ENCODE measurements at regions not wholly inside any gene's neighbourhood (a gene's known extent, or its start where the extent isn't known, plus 50 kb on each side); places are given as distances from the start of the nearest gene placed in this dataset.
A peak's percentile ranks its signal among the peaks of the same experiment; 100 is the strongest.

- Mint-ChIP-seq H3K4me1 (ENCODE audit: low read depth) (no peaks in the 10 kb centered on the region), H3K9me3 (no peaks in the 10 kb centered on the region), H3K27ac (no peak overlapping the region), H3K27me3 (no peaks in the 10 kb centered on the region), H3K36me3 (no peaks in the 10 kb centered on the region), H3K4me3 (no peak overlapping the region)
- POLR2A ChIA-PET, result no interaction called here
- CTCF ChIA-PET, result no interaction called here
- DNase-seq, result peak; percentile 1
- intact Hi-C loops (cut with micrococcal nuclease), result no loop called here
Measured at GRCh38 chr22:44394246-44395117, 81.7 kb upstream of the SHISAL1 start.

DNA sequence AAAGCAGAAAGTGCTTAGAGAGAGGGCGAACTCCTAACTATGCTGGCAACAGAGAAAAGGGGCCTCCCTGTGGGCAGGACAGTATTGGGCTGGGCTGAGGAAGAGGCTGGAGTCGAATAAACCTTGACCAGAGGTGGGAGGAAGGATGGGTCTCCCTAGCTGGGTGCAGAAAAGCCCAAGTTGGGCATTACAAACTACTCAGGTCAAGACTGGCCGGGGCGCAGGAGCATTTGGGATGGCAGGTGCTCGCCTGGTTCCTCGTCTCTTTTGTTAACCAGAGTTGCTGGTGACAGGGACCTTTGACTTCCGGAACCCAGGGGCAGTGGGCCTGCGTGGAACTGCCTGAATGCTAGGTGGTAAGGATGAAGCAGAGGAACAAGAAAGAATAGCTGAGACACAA, 80.3 kb upstream of the SHISAL1 start:
- no peak for DNase-seq
- ChIA-PET CTCF (no interaction called here), POLR2A (no interaction called here)
- Mint-ChIP-seq H3K27ac (no peak overlapping the region), H3K27me3 (peaks cover 2% of the 10 kb centered on the region), H3K4me3 (no peak overlapping the region), H3K4me1 (ENCODE audit: low read depth) (no peaks in the 10 kb centered on the region), H3K9me3 (no peaks in the 10 kb centered on the region), H3K36me3 (no peaks in the 10 kb centered on the region)
- intact Hi-C loops (cut with micrococcal nuclease), result no loop called here

GRCh38 chr22:44392446-44392921, 79.7 kb upstream of the SHISAL1 start:
- H3K9me3 Mint-ChIP-seq, result no peaks in the 10 kb centered on the region
- no peak overlapping the region for H3K27ac Mint-ChIP-seq
- no peaks in the 10 kb centered on the region for H3K4me1 Mint-ChIP-seq (ENCODE audit: low read depth)
- intact Hi-C loops (cut with micrococcal nuclease), result no loop called here
- H3K4me3 Mint-ChIP-seq, result no peak overlapping the region
- H3K36me3 Mint-ChIP-seq, result no peaks in the 10 kb centered on the region
- peaks cover 4% of the 10 kb centered on the region for H3K27me3 Mint-ChIP-seq
- CTCF ChIA-PET, result no interaction called here
- POLR2A ChIA-PET, result no interaction called here
- DNase-seq, result no peak

- H3K4me3 Mint-ChIP-seq, result no peak overlapping the region
- no peaks in the 10 kb centered on the region for H3K36me3 Mint-ChIP-seq
- no peaks in the 10 kb centered on the region for H3K4me1 Mint-ChIP-seq (ENCODE audit: low read depth)
- no peaks in the 10 kb centered on the region for H3K9me3 Mint-ChIP-seq
- POLR2A ChIA-PET, result no interaction called here
- H3K27me3 Mint-ChIP-seq, result peaks cover 11% of the 10 kb centered on the region
- no peak for DNase-seq
- intact Hi-C loops (cut with micrococcal nuclease), result no loop called here
- CTCF ChIA-PET, result no interaction called here
- H3K27ac Mint-ChIP-seq, result no peak overlapping the region
Measured at GRCh38 chr22:44391481-44392445, 79.0 kb upstream of the SHISAL1 start.

- Mint-ChIP-seq H3K36me3 (no peaks in the 10 kb centered on the region), H3K27ac (no peak overlapping the region), H3K9me3 (no peaks in the 10 kb centered on the region), H3K4me3 (no peak overlapping the region), H3K4me1 (ENCODE audit: low read depth) (no peaks in the 10 kb centered on the region), H3K27me3 (peaks cover 16% of the 10 kb centered on the region)
- POLR2A ChIA-PET, result no interaction called here
- no peak for DNase-seq
- intact Hi-C loops (cut with micrococcal nuclease), result no loop called here
- CTCF ChIA-PET, result interaction anchor here (0.9 kb wide), 1 partner anchor 294 kb away, joined by 3 read pairs; no protein-coding TSS in a partner anchor
Measured at GRCh38 chr22:44391015-44391414, 78.3 kb upstream of the SHISAL1 start.

- ChIA-PET POLR2A (no interaction called here), CTCF (interaction anchor here (0.9 kb wide), 1 partner anchor 294 kb away, joined by 3 read pairs; no protein-coding TSS in a partner anchor)
- H3K4me1 Mint-ChIP-seq (ENCODE audit: low read depth), result no peaks in the 10 kb centered on the region
- intact Hi-C loops (cut with micrococcal nuclease), result no loop called here
- no peak for DNase-seq
- peaks cover 16% of the 10 kb centered on the region for H3K27me3 Mint-ChIP-seq
- no peak overlapping the region for H3K4me3 Mint-ChIP-seq
- H3K27ac Mint-ChIP-seq, result no peak overlapping the region
- no peaks in the 10 kb centered on the region for H3K9me3 Mint-ChIP-seq
- H3K36me3 Mint-ChIP-seq, result no peaks in the 10 kb centered on the region
Measured at GRCh38 chr22:44390613-44390970, 77.8 kb upstream of the SHISAL1 start.

GRCh38 chr22:44389926-44390612, 77.3 kb upstream of the SHISAL1 start:
- ChIA-PET POLR2A (no interaction called here), CTCF (interaction anchor here (0.9 kb wide), 1 partner anchor 295 kb away, joined by 3 read pairs; no protein-coding TSS in a partner anchor)
- intact Hi-C loops (cut with micrococcal nuclease), result no loop called here
- Mint-ChIP-seq H3K9me3 (no peaks in the 10 kb centered on the region), H3K27ac (no peak overlapping the region), H3K4me3 (no peak overlapping the region), H3K4me1 (ENCODE audit: low read depth) (no peaks in the 10 kb centered on the region), H3K27me3 (peaks cover 16% of the 10 kb centered on the region), H3K36me3 (no peaks in the 10 kb centered on the region)
- no peak for DNase-seq

DNA sequence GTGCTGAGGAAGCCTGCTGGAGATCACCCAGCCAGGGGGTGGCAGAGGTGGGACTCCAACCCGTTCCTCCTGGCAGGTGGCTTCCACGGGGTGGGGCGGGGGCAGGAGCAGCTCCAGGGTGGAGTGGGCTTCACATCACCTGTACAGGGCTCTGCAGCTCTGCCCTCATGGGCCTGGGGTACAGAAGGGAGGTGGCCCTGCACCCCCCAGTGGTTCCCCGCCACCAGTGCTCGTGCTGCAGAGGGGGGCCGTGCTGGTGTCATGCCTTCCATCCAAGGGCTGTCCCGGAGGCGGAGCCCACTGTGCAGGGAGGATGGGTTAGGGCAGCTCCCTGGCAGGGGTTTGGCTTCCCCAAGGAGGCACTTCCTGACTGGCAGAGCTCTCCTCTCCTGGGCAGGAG, 76.4 kb upstream of the SHISAL1 start:
- Mint-ChIP-seq H3K27me3 (peaks cover 18% of the 10 kb centered on the region), H3K27ac (no peak overlapping the region), H3K9me3 (no peaks in the 10 kb centered on the region), H3K4me3 (no peak overlapping the region), H3K4me1 (ENCODE audit: low read depth) (no peaks in the 10 kb centered on the region), H3K36me3 (no peaks in the 10 kb centered on the region)
- CTCF ChIA-PET, result no interaction called here
- no peak for DNase-seq
- intact Hi-C loops (cut with micrococcal nuclease), result no loop called here
- POLR2A ChIA-PET, result no interaction called here

DNA sequence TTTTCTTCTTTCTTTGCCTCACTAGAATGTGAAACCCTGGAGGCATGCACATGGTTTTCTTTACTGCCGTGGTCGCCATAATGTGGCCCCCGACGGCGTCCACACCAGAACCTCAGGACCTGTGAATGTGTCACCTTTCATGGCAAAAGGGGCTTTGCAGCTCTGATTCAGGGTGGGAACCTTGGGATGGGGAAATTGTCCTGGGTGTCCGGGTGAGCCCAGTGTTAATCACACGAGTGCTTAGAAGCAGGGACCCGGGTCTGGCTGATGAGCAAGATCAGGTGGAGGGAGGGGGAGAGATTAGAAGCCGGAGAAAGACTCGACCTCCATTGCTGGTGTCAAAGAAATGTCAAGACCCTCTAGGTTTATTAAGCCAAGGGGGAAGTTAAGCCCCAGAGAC, 74.7 kb upstream of the SHISAL1 start:
- H3K36me3 Mint-ChIP-seq, result no peaks in the 10 kb centered on the region
- peaks cover 20% of the 10 kb centered on the region for H3K27me3 Mint-ChIP-seq
- H3K27ac Mint-ChIP-seq, result no peak overlapping the region
- POLR2A ChIA-PET, result no interaction called here
- CTCF ChIA-PET, result no interaction called here
- no peaks in the 10 kb centered on the region for H3K4me1 Mint-ChIP-seq (ENCODE audit: low read depth)
- no peak for DNase-seq
- intact Hi-C loops (cut with micrococcal nuclease), result no loop called here
- H3K4me3 Mint-ChIP-seq, result no peak overlapping the region
- no peaks in the 10 kb centered on the region for H3K9me3 Mint-ChIP-seq

GRCh38 chr22:44386386-44387035, 73.8 kb upstream of the SHISAL1 start:
- DNase-seq, result no peak
- Mint-ChIP-seq H3K9me3 (no peaks in the 10 kb centered on the region), H3K27ac (no peak overlapping the region), H3K4me1 (ENCODE audit: low read depth) (no peaks in the 10 kb centered on the region), H3K4me3 (no peak overlapping the region), H3K36me3 (no peaks in the 10 kb centered on the region), H3K27me3 (peaks cover 20% of the 10 kb centered on the region)
- intact Hi-C loops (cut with micrococcal nuclease), result no loop called here
- POLR2A ChIA-PET, result no interaction called here
- CTCF ChIA-PET, result no interaction called here

DNA sequence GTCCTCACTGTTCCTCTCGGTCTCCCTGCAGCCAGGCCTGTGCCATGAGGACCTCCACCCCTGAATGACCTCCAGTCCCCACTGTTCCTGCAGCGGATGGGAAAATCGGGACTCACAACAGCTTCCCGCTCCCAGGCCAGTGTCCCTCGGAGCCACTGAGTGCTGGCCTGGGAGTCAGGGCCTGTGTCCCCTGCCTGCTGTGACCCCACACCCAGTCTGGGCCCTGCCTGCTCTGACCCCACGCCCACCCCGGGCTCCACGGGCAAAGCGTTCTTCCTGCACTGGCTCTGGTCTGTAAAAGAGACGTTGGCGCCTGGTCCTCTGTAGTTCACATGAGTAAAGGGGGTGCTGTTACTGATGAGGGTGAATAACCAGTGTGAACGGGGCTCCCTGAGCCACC, 73.0 kb upstream of the SHISAL1 start:
- Mint-ChIP-seq H3K27ac (no peak overlapping the region), H3K27me3 (peaks cover 20% of the 10 kb centered on the region), H3K4me3 (no peak overlapping the region), H3K36me3 (no peaks in the 10 kb centered on the region), H3K4me1 (ENCODE audit: low read depth) (no peaks in the 10 kb centered on the region), H3K9me3 (no peaks in the 10 kb centered on the region)
- ChIA-PET POLR2A (interaction anchor here (0.5 kb wide), 1 partner anchor 175 kb away, joined by 4 read pairs; no protein-coding TSS in a partner anchor), CTCF (interaction anchor here (0.5 kb wide), 1 partner anchor 158 kb away, joined by 3 read pairs; no protein-coding TSS in a partner anchor)
- no peak for DNase-seq
- intact Hi-C loops (cut with micrococcal nuclease), result no loop called here

DNA sequence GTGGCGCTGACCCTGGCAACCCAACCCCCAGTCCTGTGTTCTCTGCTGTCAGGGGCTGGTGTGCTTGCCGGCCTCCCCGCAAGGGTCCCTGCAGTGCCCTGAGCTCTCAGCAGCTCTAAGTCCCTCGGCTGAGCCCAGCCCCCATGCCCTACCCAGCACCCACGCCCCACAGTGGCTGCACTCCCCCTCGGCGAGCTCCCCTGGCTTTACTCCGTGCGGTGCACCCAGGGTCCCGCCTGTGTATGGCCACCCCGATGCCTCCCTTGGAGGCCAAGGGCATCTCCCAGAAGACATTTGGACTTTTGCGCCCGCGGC, 72.5 kb upstream of the SHISAL1 start:
- CTCF ChIA-PET, result interaction anchor here (0.5 kb wide), 1 partner anchor 158 kb away, joined by 3 read pairs; no protein-coding TSS in a partner anchor
- Mint-ChIP-seq H3K4me3 (no peak overlapping the region), H3K27me3 (peaks cover 20% of the 10 kb centered on the region), H3K4me1 (ENCODE audit: low read depth) (no peaks in the 10 kb centered on the region), H3K36me3 (no peaks in the 10 kb centered on the region), H3K27ac (no peak overlapping the region), H3K9me3 (no peaks in the 10 kb centered on the region)
- POLR2A ChIA-PET, result interaction anchor here (0.5 kb wide), 1 partner anchor 174 kb away, joined by 4 read pairs; no protein-coding TSS in a partner anchor
- DNase-seq, result no peak
- intact Hi-C loops (cut with micrococcal nuclease), result no loop called here

All from activated CD4-positive, alpha-beta memory T cell treated with anti-CD3 and anti-CD28 coated beads for 36 hours (primary cell).